Uterus (tissue), 2 donors: ENCODE measurements at regions not wholly inside any gene's neighbourhood (a gene's known extent, or its start where the extent isn't known, plus 50 kb on each side); places are given as distances from the start of the nearest gene placed in this dataset.

Source experiments
- CTCF ChIP-seq, 4 experiments: fragments of 200-600 bp in 2 of 4; fragments of 450-650 bp in 2 of 4; sonication (generic) in 2 of 4; IDR thresholded peaks; one replicate each; pipeline ENCODE4 v1.5.1; 2016 to 2019; ENCODE audit warnings: antibody characterized with exemption in 4 of 4, mild to moderate bottlenecking in 2 of 4, moderate library complexity in 1 of 4
- POLR2A ChIP-seq, 2 donors: fragments of 450-650 bp; IDR thresholded peaks; one replicate each; pipeline ENCODE4 v1.6.1; 2016; ENCODE audit warnings: antibody characterized with exemption in 2 of 2, mild to moderate bottlenecking in 1 of 2, moderate library complexity in 1 of 2

DNA sequence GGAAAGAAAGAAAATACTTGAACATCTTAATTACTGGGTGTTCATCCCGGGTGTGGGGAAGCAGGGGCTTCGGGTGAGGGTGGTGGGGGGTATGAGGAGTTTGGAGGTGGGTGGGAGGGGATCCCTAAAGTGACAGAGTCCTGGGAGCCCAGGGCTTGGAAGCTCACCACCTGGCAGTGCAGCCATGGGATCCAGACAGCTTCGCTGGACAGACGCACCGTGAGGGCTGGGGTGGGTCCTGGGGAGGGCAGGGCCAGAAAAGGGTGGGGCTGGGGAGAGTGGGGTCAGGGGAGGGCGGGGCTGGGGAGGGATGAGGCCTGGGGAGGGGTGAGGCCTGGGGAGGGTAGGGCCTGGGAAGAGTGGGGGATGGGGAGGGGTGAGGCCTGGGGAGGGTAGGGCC, 127.5 kb upstream of the LPCAT1 start:
- no peak for TF ChIP-seq CTCF (IDR thresholded peaks at IDR 0.05)
- no peak for TF ChIP-seq POLR2A (IDR thresholded peaks at IDR 0.05)
